K562 (cell line): ENCODE measurements at regions not wholly inside any gene's neighbourhood (a gene's known extent, or its start where the extent isn't known, plus 50 kb on each side); places are given as distances from the start of the nearest gene placed in this dataset.

Experiments
- BRF1 ChIP-seq: IDR thresholded peaks from 3 replicates; pipeline ENCODE4 v1.6.1; 2011; ENCODE audit warnings: borderline replicate concordance, mild to moderate bottlenecking; ENCODE audit not compliant: insufficient read length; ENCODE audit errors: extremely low read depth
- CHD7 ChIP-seq: fragments of 200-600 bp; sonication (generic); IDR thresholded peaks from one replicate; pipeline ENCODE4 v1.6.1; 2012; ENCODE audit warnings: mild to moderate bottlenecking, low read depth, low read length, inconsistent platforms
- CTCF ChIP-seq, 3 experiments: IDR thresholded peaks in 2 of 3; conservative IDR thresholded peaks in 1 of 3; 2 replicates each; pipeline ENCODE4 v1.5.1; 2011 to 2012; ENCODE audit warnings: low read length in 3 of 3, mild to moderate bottlenecking in 3 of 3, control low read depth in 2 of 3, improper control_type of control experiment in 1 of 3, inconsistent platforms in 1 of 3, low read depth in 1 of 3, mixed read lengths in 1 of 3, moderate library complexity in 1 of 3; ENCODE audit not compliant: insufficient read depth in 2 of 3
- ERF ChIP-seq: fragments of 450-650 bp; formaldehyde crosslinking; IDR thresholded peaks from 2 replicates; pipeline ENCODE4 v1.4.0; 2020; ENCODE audit warnings: mild to moderate bottlenecking, mixed read lengths
- HLTF ChIP-seq: fragments of 450-650 bp; IDR thresholded peaks from 2 replicates; pipeline ENCODE4 v1.6.1; 2016
- IRF2 ChIP-seq: sonication (generic); formaldehyde crosslinking; IDR thresholded peaks from 2 replicates; pipeline ENCODE4 v1.8.1; 2022; ENCODE audit warnings: mild to moderate bottlenecking, missing genetic modification reagents
- KLF10 ChIP-seq: fragments of 250-450 bp; sonication (Bioruptor Pico); IDR thresholded peaks from 2 replicates; pipeline ENCODE4 v1.6.1; 2021; ENCODE audit warnings: matching md5 sums
- LCOR ChIP-seq: sonication (generic); formaldehyde crosslinking; IDR thresholded peaks from 2 replicates; pipeline ENCODE4 v1.8.0; 2022; ENCODE audit warnings: mild to moderate bottlenecking, missing genetic modification reagents
- TAF9B ChIP-seq: fragments of 450-650 bp; IDR thresholded peaks from 2 replicates; pipeline ENCODE4 v1.6.1; 2018; ENCODE audit warnings: mild to moderate bottlenecking; ENCODE audit not compliant: partially characterized antibody
- TSHZ1 ChIP-seq: fragments of 250-450 bp; sonication (Bioruptor Pico); IDR thresholded peaks from 2 replicates; pipeline ENCODE4 v1.4.0; 2020; ENCODE audit warnings: mild to moderate bottlenecking, moderate library complexity
- YY1 ChIP-seq, 3 experiments: IDR thresholded peaks; 2 replicates each; pipeline ENCODE4 v1.6.1; 2011; ENCODE audit warnings: low read length in 2 of 3, mild to moderate bottlenecking in 2 of 3, moderate library complexity in 2 of 3, borderline replicate concordance in 1 of 3, control low read depth in 1 of 3, low read depth in 1 of 3; ENCODE audit not compliant: insufficient read depth in 3 of 3, insufficient replicate concordance in 2 of 3, control insufficient read depth in 1 of 3, insufficient read length in 1 of 3; ENCODE audit errors: extremely low read depth in 1 of 3
- ZC3H4 ChIP-seq: sonication (generic); formaldehyde crosslinking; IDR thresholded peaks from 2 replicates; pipeline ENCODE4 v1.9.0; 2021; ENCODE audit warnings: missing genetic modification reagents, borderline replicate concordance
- ZNF507 ChIP-seq: conservative IDR thresholded peaks from 2 replicates; pipeline ENCODE4 v1.6.1; 2017; ENCODE audit warnings: missing genetic modification characterization, missing compliant biosample characterization

GRCh38 chr16:86249631-86250030, 260.7 kb upstream of the FOXF1 start:
- no peak for TF ChIP-seq HLTF
- TF ChIP-seq CTCF (IDR thresholded peaks at IDR 0.05 in 2 of 3, conservative IDR thresholded peaks at IDR 0.05 in 1 of 3; ENCODE audit: insufficient read depth in 2 of 3, low read depth in 1 of 3, low read length in 3 of 3), result no peak
- TF ChIP-seq BRF1, result no peak
- no peak for TF ChIP-seq ZNF507 (tag)
- no peak for TF ChIP-seq KLF10
- TF ChIP-seq IRF2, result no peak
- TF ChIP-seq YY1 (IDR thresholded peaks at IDR 0.05; ENCODE audit: borderline replicate concordance in 1 of 3, control insufficient read depth in 1 of 3, extremely low read depth in 1 of 3, insufficient read depth in 3 of 3, insufficient read length in 1 of 3, insufficient replicate concordance in 2 of 3, low read depth in 1 of 3, low read length in 2 of 3), result no peak
- no peak for TF ChIP-seq ERF (CRISPR knock-in tag)
- no peak for TF ChIP-seq TSHZ1 (CRISPR knock-in tag)
- TF ChIP-seq TAF9B, result no peak
- no peak for TF ChIP-seq LCOR
- TF ChIP-seq ZC3H4, result no peak
- no peak for TF ChIP-seq CHD7
